ENCODE measurements at regions not wholly inside any gene's neighbourhood (a gene's known extent, or its start where the extent isn't known, plus 50 kb on each side); places are given as distances from the start of the nearest gene placed in this dataset.

- in situ Hi-C loops (cut with MboI; ENCODE audit: low sequenced_read_pairs): no loop called here
These were observed 156.7 kb upstream of the CCDC54 start for GRCh38 chr3:107220538-107220937.

- in situ Hi-C loops (cut with MboI; ENCODE audit: low sequenced_read_pairs): no loop called here
These were observed 155.4 kb upstream of the CCDC54 start for GRCh38 chr3:107221856-107222255.

GRCh38 chr3:107222907-107223306 is 154.3 kb upstream of the CCDC54 start:
- in situ Hi-C loops (cut with MboI; ENCODE audit: low sequenced_read_pairs): no loop called here

- in situ Hi-C loops (cut with MboI; ENCODE audit: low sequenced_read_pairs): no loop called here
These were observed 153.1 kb upstream of the CCDC54 start for GRCh38 chr3:107224026-107224596.

- in situ Hi-C loops (cut with MboI; ENCODE audit: low sequenced_read_pairs): loop anchor here (25.0 kb wide), 1 partner anchor 1235 kb away; no protein-coding TSS in a partner anchor
These were observed 150.1 kb upstream of the CCDC54 start for GRCh38 chr3:107227091-107227490.

GRCh38 chr3:107233877-107234276 is 143.4 kb upstream of the CCDC54 start:
- in situ Hi-C loops (cut with MboI; ENCODE audit: low sequenced_read_pairs): loop anchor here (25.0 kb wide), 1 partner anchor 1228 kb away; no protein-coding TSS in a partner anchor

- in situ Hi-C loops (cut with MboI; ENCODE audit: low sequenced_read_pairs): loop anchor here (25.0 kb wide), 1 partner anchor 1227 kb away; no protein-coding TSS in a partner anchor
These were observed 141.9 kb upstream of the CCDC54 start for GRCh38 chr3:107235193-107235927.

- in situ Hi-C loops (cut with MboI; ENCODE audit: low sequenced_read_pairs): loop anchor here (25.0 kb wide), 1 partner anchor 1226 kb away; no protein-coding TSS in a partner anchor
These were observed 141.3 kb upstream of the CCDC54 start for GRCh38 chr3:107235928-107236315.

GRCh38 chr3:107236655-107237337 is 140.4 kb upstream of the CCDC54 start:
- in situ Hi-C loops (cut with MboI; ENCODE audit: low sequenced_read_pairs): loop anchor here (25.0 kb wide), 1 partner anchor 1226 kb away; no protein-coding TSS in a partner anchor

GRCh38 chr3:107238787-107239186 is 138.5 kb upstream of the CCDC54 start:
- in situ Hi-C loops (cut with MboI; ENCODE audit: low sequenced_read_pairs): loop anchor here (25.0 kb wide), 1 partner anchor 1224 kb away; no protein-coding TSS in a partner anchor

GRCh38 chr3:107239703-107240102 is 137.5 kb upstream of the CCDC54 start:
- in situ Hi-C loops (cut with MboI; ENCODE audit: low sequenced_read_pairs): loop anchor here (25.0 kb wide), 1 partner anchor 1223 kb away; no protein-coding TSS in a partner anchor

- in situ Hi-C loops (cut with MboI; ENCODE audit: low sequenced_read_pairs): loop anchor here (25.0 kb wide), 1 partner anchor 1222 kb away; no protein-coding TSS in a partner anchor
These were observed 136.8 kb upstream of the CCDC54 start for GRCh38 chr3:107240183-107241091.

GRCh38 chr3:107241217-107241616 is 136.0 kb upstream of the CCDC54 start:
- in situ Hi-C loops (cut with MboI; ENCODE audit: low sequenced_read_pairs): loop anchor here (25.0 kb wide), 1 partner anchor 1221 kb away; no protein-coding TSS in a partner anchor

GRCh38 chr3:107242579-107242978 is 134.7 kb upstream of the CCDC54 start:
- in situ Hi-C loops (cut with MboI; ENCODE audit: low sequenced_read_pairs): loop anchor here (25.0 kb wide), 1 partner anchor 1220 kb away; no protein-coding TSS in a partner anchor

GRCh38 chr3:107247116-107247515 is 130.1 kb upstream of the CCDC54 start:
- in situ Hi-C loops (cut with MboI; ENCODE audit: low sequenced_read_pairs): loop anchor here (25.0 kb wide), 1 partner anchor 1215 kb away; no protein-coding TSS in a partner anchor

GRCh38 chr3:107249132-107249531 is 128.1 kb upstream of the CCDC54 start:
- in situ Hi-C loops (cut with MboI; ENCODE audit: low sequenced_read_pairs): loop anchor here (25.0 kb wide), 1 partner anchor 1213 kb away; no protein-coding TSS in a partner anchor

GRCh38 chr3:107250221-107250620 is 127.0 kb upstream of the CCDC54 start:
- in situ Hi-C loops (cut with MboI; ENCODE audit: low sequenced_read_pairs): no loop called here

GRCh38 chr3:107251819-107252218 is 125.4 kb upstream of the CCDC54 start:
- in situ Hi-C loops (cut with MboI; ENCODE audit: low sequenced_read_pairs): no loop called here

GRCh38 chr3:107256963-107257362 is 120.3 kb upstream of the CCDC54 start:
- in situ Hi-C loops (cut with MboI; ENCODE audit: low sequenced_read_pairs): no loop called here

GRCh38 chr3:107258300-107258699 is 118.9 kb upstream of the CCDC54 start:
- in situ Hi-C loops (cut with MboI; ENCODE audit: low sequenced_read_pairs): no loop called here

All from HL-60/S4 (cell line).